CD14-positive monocyte (primary cell): ENCODE measurements at regions not wholly inside any gene's neighbourhood (a gene's known extent, or its start where the extent isn't known, plus 50 kb on each side); places are given as distances from the start of the nearest gene placed in this dataset.

Experiments
- DNase-seq, 3 donors: peaks; one replicate each; pipeline ENCODE4 v3.0.0-alpha.2; 2011 to 2022
- H2AFZ ChIP-seq: 2 replicates; pipeline ENCODE4 v1.6.0; 2012; ENCODE audit warnings: mild to moderate bottlenecking, low read depth, low read length, inconsistent platforms; ENCODE audit not compliant: insufficient read depth, poor library complexity, severe bottlenecking
- H3K27ac ChIP-seq, 2 donors: 1 replicate in 1 of 2; 2 replicates in 1 of 2; pipeline ENCODE4 v1.5.1; 2012 to 2013; ENCODE audit warnings: low read length in 2 of 2, control low read depth in 1 of 2, inconsistent platforms in 1 of 2, low read depth in 1 of 2, mild to moderate bottlenecking in 1 of 2
- H3K27me3 ChIP-seq, 2 donors: one replicate each; pipeline versions ENCODE4 v1.6.0 to v1.6.1; 2011 to 2013; ENCODE audit warnings: low read length in 2 of 2; ENCODE audit not compliant: control insufficient read depth in 2 of 2, insufficient read depth in 2 of 2
- H3K36me3 ChIP-seq, 2 donors: replicated peaks in 1 of 2; 1 replicate in 1 of 2; 2 replicates in 1 of 2; pipeline versions ENCODE4 v1.5.1 to v1.6.1; 2012 to 2013; ENCODE audit warnings: low read length in 2 of 2, control low read depth in 1 of 2, inconsistent platforms in 1 of 2, mild to moderate bottlenecking in 1 of 2; ENCODE audit not compliant: insufficient read depth in 2 of 2, control insufficient read depth in 1 of 2
- H3K4me1 ChIP-seq, 2 donors: 1 replicate in 1 of 2; 2 replicates in 1 of 2; pipeline versions ENCODE4 v1.5.1 to v1.6.1; 2012 to 2013; ENCODE audit warnings: low read length in 2 of 2, control low read depth in 1 of 2, inconsistent platforms in 1 of 2, mild to moderate bottlenecking in 1 of 2, moderate library complexity in 1 of 2; ENCODE audit not compliant: insufficient read depth in 2 of 2, control insufficient read depth in 1 of 2
- H3K4me2 ChIP-seq: replicated peaks from 2 replicates; pipeline ENCODE3; 2012; ENCODE audit warnings: low read length, moderate library complexity, mild to moderate bottlenecking; ENCODE audit not compliant: poor library complexity, severe bottlenecking; ENCODE audit errors: extremely low read depth
- H3K4me3 ChIP-seq, 3 experiments: fragments of 200-600 bp in 1 of 3; sonication (generic) in 1 of 3; replicated peaks in 1 of 3; 1 replicate in 2 of 3; 2 replicates in 1 of 3; pipeline ENCODE4 v1.5.1; 2011 to 2013; ENCODE audit warnings: low read length in 3 of 3, mild to moderate bottlenecking in 3 of 3, control low read depth in 2 of 3, low read depth in 2 of 3, inconsistent platforms in 1 of 3, moderate library complexity in 1 of 3
- H3K79me2 ChIP-seq: 2 replicates; pipeline ENCODE4 v1.6.0; 2012; ENCODE audit warnings: mild to moderate bottlenecking, control low read depth, inconsistent platforms, low read length, moderate library complexity; ENCODE audit not compliant: insufficient read depth
- H3K9ac ChIP-seq: 2 replicates; pipeline ENCODE4 v1.6.0; 2017; ENCODE audit warnings: low read length, mild to moderate bottlenecking; ENCODE audit not compliant: insufficient read depth, poor library complexity, severe bottlenecking
- H3K9me3 ChIP-seq, 2 donors: replicated peaks in 1 of 2; 1 replicate in 1 of 2; 2 replicates in 1 of 2; pipeline versions ENCODE4 v1.5.1 to v1.6.1; 2012 to 2013; ENCODE audit warnings: low read length in 2 of 2, control low read depth in 1 of 2; ENCODE audit not compliant: control insufficient read depth in 1 of 2, insufficient read depth in 1 of 2
- H4K20me1 ChIP-seq: 2 replicates; pipeline ENCODE4 v1.6.0; 2012; ENCODE audit warnings: mild to moderate bottlenecking, low read length, control low read depth, moderate library complexity; ENCODE audit not compliant: insufficient read depth
- H3K27ac Mint-ChIP-seq, 7 donors: one replicate each; pipeline ENCODE4 v1.8.0; 2020; ENCODE audit warnings: mild to moderate bottlenecking in 7 of 7, mixed read lengths in 7 of 7, moderate library complexity in 6 of 7, inconsistent platforms in 2 of 7
- H3K27me3 Mint-ChIP-seq, 3 donors: one replicate each; pipeline ENCODE4 v1.8.0; 2021 to 2022; ENCODE audit warnings: low read depth in 3 of 3, mild to moderate bottlenecking in 3 of 3, mixed read lengths in 3 of 3, moderate library complexity in 3 of 3, inconsistent platforms in 1 of 3
- H3K36me3 Mint-ChIP-seq, 2 donors: one replicate each; pipeline ENCODE4 v1.8.0; 2020; ENCODE audit warnings: mixed read lengths in 2 of 2, inconsistent platforms in 1 of 2, mild to moderate bottlenecking in 1 of 2
- H3K4me1 Mint-ChIP-seq: one replicate; pipeline ENCODE4 v1.8.0; 2020; ENCODE audit warnings: mild to moderate bottlenecking, mixed read lengths
- H3K4me3 Mint-ChIP-seq, 2 donors: one replicate each; pipeline ENCODE4 v1.8.0; 2020; ENCODE audit warnings: mild to moderate bottlenecking in 2 of 2, mixed read lengths in 2 of 2, moderate library complexity in 1 of 2
- H3K9me3 Mint-ChIP-seq, 7 donors: one replicate each; pipeline ENCODE4 v1.8.0; 2020 to 2022; ENCODE audit warnings: mixed read lengths in 7 of 7, mild to moderate bottlenecking in 6 of 7, moderate library complexity in 6 of 7, inconsistent platforms in 2 of 7
- CTCF ChIP-seq: fragments of 200-600 bp; IDR thresholded peaks from one replicate; pipeline ENCODE4 v1.8.0; 2022; ENCODE audit warnings: antibody characterized with exemption, mild to moderate bottlenecking
- WGBS: methylation state at CpG from one replicate; pipeline ENCODE4 v1.1.5; 2013; ENCODE audit warnings: missing lambda C conversion rate; ENCODE audit not compliant: insufficient coverage; 5-methylcytosine and 5-hydroxymethylcytosine counted together
- intact Hi-C, 2 donors: fragments of 100-400 bp; cut with micrococcal nuclease; formaldehyde crosslinking; loops; one replicate each; pipeline versions ENCODE4 v1.15.0 to v1.15.1; 2023

- Mint-ChIP-seq H3K27me3 (no peaks in the 10 kb centered on the region), H3K9me3 (peaks cover 0 to 3% (median 2%) of the 10 kb centered on the region in 7 donors), H3K36me3 (no peaks in the 10 kb centered on the region), H3K4me1 (no peaks in the 10 kb centered on the region), H3K27ac (no peak overlapping the region), H3K4me3 (no peak overlapping the region)
- no peaks in the 10 kb centered on the region for H3K4me1 ChIP-seq
- H3K4me3 ChIP-seq: no peak overlapping the region
- H3K79me2 ChIP-seq: no peaks in the 10 kb centered on the region
- no peaks in the 10 kb centered on the region for H4K20me1 ChIP-seq
- intact Hi-C loops: no loop called here
- no peak for DNase-seq
- no peaks in the 10 kb centered on the region for H3K9me3 ChIP-seq
- no peak overlapping the region for H2AFZ ChIP-seq
- H3K9ac ChIP-seq: no peak overlapping the region
- H3K27ac ChIP-seq: no peak overlapping the region
- no peaks in the 10 kb centered on the region for H3K36me3 ChIP-seq
- no peak for TF ChIP-seq CTCF
- H3K4me2 ChIP-seq: no peak overlapping the region
- H3K27me3 ChIP-seq: no peaks in the 10 kb centered on the region
These were observed 916.1 kb downstream of the GALC start for GRCh38 chr14:87076922-87077321.

GRCh38 chr14:87076146-87076545, 916.8 kb downstream of the GALC start:
- Histone ChIP-seq H3K27me3 (no peaks in the 10 kb centered on the region), H3K27ac (no peak overlapping the region), H3K79me2 (no peaks in the 10 kb centered on the region), H3K9ac (no peak overlapping the region), H3K9me3 (no peaks in the 10 kb centered on the region), H3K36me3 (no peaks in the 10 kb centered on the region), H4K20me1 (no peaks in the 10 kb centered on the region), H3K4me1 (no peaks in the 10 kb centered on the region), H3K4me3 (no peak overlapping the region), H3K4me2 (no peak overlapping the region), H2AFZ (no peak overlapping the region)
- no peak for TF ChIP-seq CTCF
- no peak for DNase-seq
- intact Hi-C loops: no loop called here
- Mint-ChIP-seq H3K9me3 (peaks cover 0 to 3% (median 2%) of the 10 kb centered on the region in 7 donors), H3K4me1 (no peaks in the 10 kb centered on the region), H3K27me3 (no peaks in the 10 kb centered on the region), H3K36me3 (no peaks in the 10 kb centered on the region), H3K27ac (no peak overlapping the region), H3K4me3 (no peak overlapping the region)
- WGBS: no CpG with 5 or more reads among the region's 2 CpGs
